Renal pelvis (tissue), 1 donor: ENCODE measurements at regions not wholly inside any gene's neighbourhood (a gene's known extent, or its start where the extent isn't known, plus 50 kb on each side); places are given as distances from the start of the nearest gene placed in this dataset.
"Not testable (repeated sequence)": the region's sequence is repeated elsewhere in the genome, so short reads cannot be mapped to it uniquely, and the experiment has no call there.

ENCODE experiments used
- DNase-seq: peaks from one replicate; pipeline ENCODE4 v3.0.0-alpha.2; 2013

GRCh38 chr6:97915537-97915936 is 632.5 kb upstream of the MMS22L start:
- no peak for DNase-seq

- no peak for DNase-seq
Measured at GRCh38 chr6:97917369-97917768, 634.4 kb upstream of the MMS22L start.

GRCh38 chr6:97919046-97919445 is 636.0 kb upstream of the MMS22L start:
- no peak for DNase-seq

- DNase-seq = peak; percentile 2
Measured at GRCh38 chr6:97919631-97920030, 636.6 kb upstream of the MMS22L start.

- no peak for DNase-seq
Measured at GRCh38 chr6:97923249-97923648, 640.2 kb upstream of the MMS22L start.

GRCh38 chr6:97925504-97925903 is 642.5 kb upstream of the MMS22L start:
- DNase-seq = no peak

GRCh38 chr6:97939440-97940168 is 656.6 kb upstream of the MMS22L start:
- no peak for DNase-seq

GRCh38 chr6:97947841-97948240 is 664.8 kb upstream of the MMS22L start:
- DNase-seq = peak; percentile 21

- DNase-seq = no peak
Measured at GRCh38 chr6:97958134-97958533, 675.1 kb upstream of the MMS22L start.

GRCh38 chr6:97963193-97963592 is 680.2 kb upstream of the MMS22L start:
- DNase-seq = no peak

GRCh38 chr6:97969065-97969464 is 686.0 kb upstream of the MMS22L start:
- DNase-seq = no peak

GRCh38 chr6:97977084-97977483 is 694.1 kb upstream of the MMS22L start:
- no peak for DNase-seq

GRCh38 chr6:97978855-97979271 is 695.8 kb upstream of the MMS22L start:
- DNase-seq = no peak

GRCh38 chr6:97979285-97979684 is 696.3 kb upstream of the MMS22L start:
- not testable (repeated sequence) for DNase-seq

GRCh38 chr6:97989451-97989850 is 706.4 kb upstream of the MMS22L start:
- DNase-seq = no peak

- DNase-seq = no peak
Measured at GRCh38 chr6:97995158-97995557, 712.1 kb upstream of the MMS22L start.

- no peak for DNase-seq
Measured at GRCh38 chr6:98002678-98003077, 719.7 kb upstream of the MMS22L start.

GRCh38 chr6:98014442-98015201 is 731.6 kb upstream of the MMS22L start:
- DNase-seq = no peak

GRCh38 chr6:98016565-98016964 is 733.5 kb upstream of the MMS22L start:
- DNase-seq = no peak

- DNase-seq = no peak
Measured at GRCh38 chr6:98020222-98020621, 737.2 kb upstream of the MMS22L start.

GRCh38 chr6:98024359-98024758 is 741.3 kb upstream of the MMS22L start:
- no peak for DNase-seq

GRCh38 chr6:98027898-98028297 is 744.9 kb upstream of the MMS22L start:
- no peak for DNase-seq

- DNase-seq = no peak
Measured at GRCh38 chr6:98033617-98034016, 750.6 kb upstream of the MMS22L start.
